HG03025 (cell line): ENCODE measurements at regions not wholly inside any gene's neighbourhood (a gene's known extent, or its start where the extent isn't known, plus 50 kb on each side); places are given as distances from the start of the nearest gene placed in this dataset.
"Not testable (repeated sequence)": the region's sequence is repeated elsewhere in the genome, so short reads cannot be mapped to it uniquely, and the experiment has no call there.

Experiments
- ATAC-seq: cut with Tn5 transposase; IDR thresholded peaks from one replicate; pipeline ENCODE4 v1.9.1; 2021; ENCODE audit warnings: mild to moderate bottlenecking, moderate library complexity; ENCODE audit not compliant: unreplicated experiment, low FRiP score

- ATAC-seq = no peak
These were observed 157.0 kb upstream of the DEPDC1 start for GRCh38 chr1:68653882-68654281.

DNA sequence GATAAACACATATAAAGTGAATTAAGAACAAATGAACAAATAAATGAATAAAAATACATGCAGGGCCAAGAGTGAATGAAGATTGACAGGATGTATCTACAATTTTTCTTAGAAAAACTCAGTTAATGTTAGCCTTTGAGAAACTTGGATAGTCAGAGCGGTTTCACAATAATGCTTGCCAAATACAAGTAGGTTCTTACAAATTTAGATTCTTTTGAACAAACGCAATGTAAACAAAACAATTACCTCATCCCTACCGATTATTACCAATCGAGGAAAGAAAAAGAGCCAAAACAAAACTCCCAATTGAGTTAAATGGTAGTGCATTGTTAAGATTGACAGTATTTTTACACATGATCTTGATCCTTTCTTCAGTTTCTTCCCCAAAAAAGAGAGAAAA lies 176.9 kb upstream of the DEPDC1 start:
- no peak for ATAC-seq

GRCh38 chr1:68675336-68675735 lies 178.5 kb upstream of the DEPDC1 start:
- ATAC-seq = no peak

DNA sequence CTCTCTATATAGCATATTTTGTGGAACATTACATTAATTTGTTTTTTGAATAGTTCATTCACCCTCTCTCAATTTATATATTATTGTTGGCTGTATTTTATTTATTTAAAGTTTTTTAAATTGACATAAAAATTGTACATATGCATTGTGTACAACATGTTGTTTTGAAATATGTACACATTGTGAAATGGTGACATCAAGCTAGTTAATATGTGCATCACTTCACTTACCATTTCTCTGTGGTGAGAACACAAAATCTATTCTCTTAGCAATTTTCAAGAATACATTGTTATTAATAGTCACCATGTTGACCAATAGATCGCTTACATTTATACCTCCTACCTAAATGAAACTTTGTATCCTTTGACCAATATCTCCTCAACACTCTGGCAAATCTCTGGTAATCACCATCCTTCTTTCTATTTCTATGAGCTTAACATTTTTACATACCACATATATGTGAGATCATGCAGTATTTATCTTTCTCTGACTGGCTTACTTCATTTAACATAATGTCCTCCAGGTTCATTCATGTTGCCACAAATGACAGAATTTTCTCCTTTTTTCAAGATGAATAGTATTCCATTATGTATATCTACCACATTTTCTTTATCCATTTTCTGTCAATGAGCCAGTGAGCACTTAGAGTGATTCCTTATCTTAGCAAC lies 180.9 kb upstream of the DEPDC1 start:
- no peak for ATAC-seq

GRCh38 chr1:68696221-68696620 lies 199.3 kb upstream of the DEPDC1 start:
- ATAC-seq = no peak

GRCh38 chr1:68703921-68704354 lies 207.1 kb upstream of the DEPDC1 start:
- no peak for ATAC-seq

GRCh38 chr1:68704800-68705443 lies 208.0 kb upstream of the DEPDC1 start:
- no peak for ATAC-seq

- ATAC-seq = no peak
These were observed 208.6 kb upstream of the DEPDC1 start for GRCh38 chr1:68705466-68705865.

DNA sequence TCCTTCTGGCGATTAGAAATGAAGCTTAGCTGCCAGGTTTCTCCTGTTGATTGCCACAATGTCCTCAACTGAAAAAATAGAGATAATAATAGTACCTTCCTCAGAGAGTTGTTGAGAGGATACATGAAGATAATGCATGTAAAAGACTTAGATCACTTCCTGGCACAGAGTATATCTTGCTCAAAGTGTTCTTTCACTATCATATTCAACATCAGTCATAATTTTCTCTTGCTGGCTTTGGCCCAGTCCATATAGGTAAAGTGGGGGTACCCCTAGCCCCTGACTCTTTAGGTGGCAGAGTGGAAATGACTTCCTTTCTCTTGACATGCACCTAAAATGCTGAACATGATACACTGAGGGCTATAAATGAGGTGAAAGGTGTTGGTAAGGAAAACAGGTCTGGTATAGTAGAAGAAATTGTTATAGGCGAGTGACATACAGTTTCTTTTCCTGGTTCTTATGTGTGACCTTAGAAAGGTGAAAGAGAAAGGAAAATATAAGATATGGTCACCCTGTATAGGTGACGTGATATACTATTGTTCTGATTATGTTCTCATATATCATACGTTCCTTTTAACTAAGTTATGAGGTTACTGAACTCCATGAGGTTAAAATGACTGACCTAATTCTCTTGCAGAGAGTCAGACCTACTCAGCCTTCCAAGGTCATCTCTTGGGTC lies 209.9 kb upstream of the DEPDC1 start:
- ATAC-seq = peak; percentile 61

DNA sequence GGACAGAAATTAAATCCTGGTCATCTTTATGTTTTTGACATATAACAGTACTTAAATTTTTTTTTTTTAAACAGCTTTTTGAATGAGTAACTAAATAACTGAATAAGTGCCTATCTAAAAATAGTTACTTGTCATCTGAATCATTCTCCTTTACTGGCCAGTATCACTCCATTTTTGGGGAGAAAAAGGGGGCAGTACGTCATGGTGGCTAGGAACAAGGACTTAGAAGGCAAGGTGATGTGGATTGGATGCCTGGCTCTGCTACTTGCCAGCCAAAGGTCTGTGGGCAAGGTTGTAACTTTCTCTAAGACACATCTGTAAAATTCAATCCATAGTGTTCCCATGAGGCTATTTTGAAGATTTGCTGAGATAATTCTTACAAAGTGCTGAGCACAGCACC lies 220.4 kb upstream of the DEPDC1 start:
- no peak for ATAC-seq

GRCh38 chr1:68720476-68720875 lies 223.6 kb upstream of the DEPDC1 start:
- no peak for ATAC-seq

GRCh38 chr1:68723791-68724190 lies 226.9 kb upstream of the DEPDC1 start:
- no peak for ATAC-seq

GRCh38 chr1:68725001-68725752 lies 228.3 kb upstream of the DEPDC1 start:
- no peak for ATAC-seq

DNA sequence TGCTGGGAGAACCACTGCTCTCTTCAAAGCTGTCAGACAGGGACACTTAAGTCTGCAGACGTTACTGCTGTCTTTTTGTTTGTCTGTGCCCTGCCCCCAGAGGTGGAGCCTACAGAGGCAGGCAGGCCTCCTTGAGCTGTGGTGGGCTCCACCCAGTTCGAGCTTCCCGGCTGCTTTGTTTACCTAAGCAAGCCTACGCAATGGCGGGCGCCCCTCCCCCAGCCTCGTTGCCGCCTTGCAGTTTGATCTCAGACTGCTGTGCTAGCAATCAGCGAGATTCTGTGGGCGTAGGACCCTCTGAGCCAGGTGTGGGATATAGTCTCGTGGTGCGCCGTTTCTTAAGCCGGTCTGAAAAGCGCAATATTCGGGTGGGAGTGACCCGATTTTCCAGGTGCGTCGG lies 242.6 kb upstream of the DEPDC1 start:
- ATAC-seq = not testable (repeated sequence)

- ATAC-seq = no peak
These were observed 248.1 kb upstream of the DEPDC1 start for GRCh38 chr1:68745011-68745410.

- ATAC-seq = no peak
These were observed 248.6 kb upstream of the DEPDC1 start for GRCh38 chr1:68745451-68745850.

- no peak for ATAC-seq
These were observed 249.5 kb upstream of the DEPDC1 start for GRCh38 chr1:68746378-68746777.

DNA sequence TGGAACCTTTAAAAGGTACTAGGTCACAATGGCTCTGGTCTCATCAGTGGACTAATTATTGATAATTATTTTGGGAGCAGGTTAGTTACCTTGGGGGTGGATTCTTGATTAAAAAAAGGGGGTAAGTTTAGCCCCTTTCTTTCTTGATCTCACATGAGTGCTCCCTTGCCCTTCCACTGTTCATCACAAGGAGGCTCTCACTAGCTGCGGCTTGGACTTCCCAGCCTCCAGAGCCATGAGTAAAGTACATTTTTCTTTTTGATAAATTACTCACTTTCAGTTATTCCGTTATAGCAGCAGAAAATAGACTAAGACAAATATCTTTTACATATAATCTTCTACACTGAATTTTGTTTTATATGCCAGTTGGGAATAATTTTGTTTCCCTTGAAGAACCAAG lies 254.8 kb upstream of the DEPDC1 start:
- no peak for ATAC-seq

DNA sequence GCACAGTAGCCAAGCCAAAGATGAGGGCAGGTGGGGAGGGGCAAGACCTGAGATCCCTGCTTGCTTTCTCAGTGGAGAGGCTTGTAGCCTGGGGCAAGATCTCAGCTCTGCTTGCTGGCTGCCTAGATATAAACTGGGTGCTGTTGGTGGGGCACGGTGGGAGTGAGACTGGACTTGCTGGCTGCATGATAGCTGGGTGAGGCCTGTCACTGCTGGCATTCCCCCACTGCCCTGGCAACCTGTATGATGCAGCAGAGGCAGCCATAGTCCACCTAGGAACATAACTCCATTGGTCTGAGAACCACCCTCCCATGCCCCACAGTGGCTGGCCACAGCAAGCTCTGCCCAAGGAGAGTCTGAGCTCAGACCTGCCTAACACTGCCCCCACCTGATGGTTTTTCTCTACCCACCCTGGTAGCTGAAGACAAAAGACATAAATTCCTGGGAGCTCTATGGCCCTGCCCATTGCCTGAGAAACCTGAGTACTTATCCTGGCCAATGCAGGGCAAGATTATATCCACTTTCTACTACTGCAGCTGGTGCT lies 261.9 kb upstream of the DEPDC1 start:
- no peak for ATAC-seq

- no peak for ATAC-seq
These were observed 271.1 kb upstream of the DEPDC1 start for GRCh38 chr1:68767941-68768340.

DNA sequence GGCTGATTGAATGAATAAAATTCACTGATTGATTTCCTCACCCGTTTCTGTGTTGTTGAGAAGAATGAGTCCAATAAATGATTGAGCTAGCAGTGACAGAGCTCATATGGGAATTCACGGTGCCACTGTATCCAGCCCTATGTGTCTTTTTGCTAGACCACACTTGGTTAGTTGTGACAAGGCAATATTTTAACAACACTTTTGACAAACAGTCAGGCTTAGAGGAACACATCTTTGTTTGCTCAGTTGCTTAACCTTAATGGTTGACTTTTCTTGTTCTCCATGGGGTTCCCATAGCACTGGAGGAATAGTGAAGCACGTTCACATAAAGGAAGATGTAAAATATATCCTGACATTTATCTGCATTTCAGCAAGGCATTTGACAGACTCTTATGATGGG lies 273.9 kb upstream of the DEPDC1 start:
- no peak for ATAC-seq
